K562 (cell line): ENCODE measurements at regions not wholly inside any gene's neighbourhood (a gene's known extent, or its start where the extent isn't known, plus 50 kb on each side); places are given as distances from the start of the nearest gene placed in this dataset.

Source experiments
- ATAC-seq: fragments of 200-7000 bp; cut with Tn5 transposase; 3 replicates; pipeline ENCODE4 v1.9.1; 2020; ENCODE audit warnings: moderate library complexity
- BruUV-seq: library from RNA; stranded (reverse); fragments of 400-500 nt; replicated peaks from 2 replicates; lab custom pipeline; 2021; lab: Mats Ljungman, UMichigan
- CTCF ChIA-PET: fragments of 300-600 bp; formaldehyde crosslinking; extraction: SDS; loops from one replicate; lab custom pipeline; 2021; ENCODE audit warnings: low intra/inter-chr PET ratio; lab: Yijun Ruan, JAX
- POLR2A ChIA-PET: fragments of 300-600, 350-650 bp; sonication (Branson Sonifier 250); formaldehyde crosslinking; extraction: SDS; loops from one replicate; lab custom pipeline; 2021; ENCODE audit warnings: antibody characterized with exemption, inconsistent platforms; lab: Yijun Ruan, JAX
- DNase-seq, 4 experiments: peaks; one replicate each; pipeline versions ENCODE4 v3.0.0 to v3.0.0-alpha.2; 2011 to 2018; ENCODE audit warnings: low spot score in 3 of 4, mixed read lengths in 3 of 4; ENCODE audit errors: extremely low read depth in 1 of 4
- FAIRE-seq: peaks from 2 replicates; lab custom pipeline; 2011; peaks lifted over from hg19 to GRCh38; lab: Jason Lieb, UNC
- H2AFZ ChIP-seq: 2 replicates; pipeline ENCODE4 v1.6.0; 2011; ENCODE audit warnings: low read depth, low read length, control low read depth, inconsistent platforms
- H3K27ac ChIP-seq: fragments of 200-600 bp; 3 replicates; pipeline ENCODE4 v1.8.0; 2011; ENCODE audit warnings: low read depth, mild to moderate bottlenecking, control low read depth, inconsistent platforms, low read length, moderate library complexity, mixed read lengths; ENCODE audit errors: extremely low read depth
- H3K27me3 ChIP-seq, 2 experiments: fragments of 300-600 bp in 1 of 2; 2 replicates in 1 of 2; 3 replicates in 1 of 2; pipeline versions ENCODE4 v1.6.0 to v1.8.0; 2011; ENCODE audit warnings: inconsistent platforms in 2 of 2, low read length in 2 of 2, mild to moderate bottlenecking in 1 of 2, mixed read lengths in 1 of 2, moderate library complexity in 1 of 2; ENCODE audit not compliant: control insufficient read depth in 2 of 2, insufficient read depth in 2 of 2
- H3K36me3 ChIP-seq: fragments of 300-600 bp; 3 replicates; pipeline ENCODE4 v1.8.0; 2011; ENCODE audit warnings: mild to moderate bottlenecking, low read length, inconsistent platforms; ENCODE audit not compliant: control insufficient read depth, insufficient read depth
- H3K4me1 ChIP-seq, 2 experiments: fragments of 200-600 bp in 1 of 2; replicated peaks in 1 of 2; 2 replicates in 1 of 2; 3 replicates in 1 of 2; pipeline versions ENCODE4 v1.5.1 to v1.8.0; 2011; ENCODE audit warnings: inconsistent platforms in 2 of 2, low read length in 2 of 2, mild to moderate bottlenecking in 1 of 2, mixed read lengths in 1 of 2, moderate library complexity in 1 of 2; ENCODE audit not compliant: control insufficient read depth in 2 of 2, insufficient read depth in 2 of 2
- H3K4me2 ChIP-seq: 2 replicates; pipeline ENCODE4 v1.6.1; 2011; ENCODE audit warnings: low read length, control low read depth, inconsistent platforms, mixed read lengths; ENCODE audit not compliant: insufficient read depth
- H3K4me3 ChIP-seq: fragments of 200-600 bp; sonication (generic), shearing (Covaris generic); 2 replicates; pipeline ENCODE4 v1.5.1; 2016; ENCODE audit warnings: control low read depth, inconsistent platforms
- H3K79me2 ChIP-seq: fragments of 200-600 bp; 3 replicates; pipeline ENCODE4 v1.8.0; 2011; ENCODE audit warnings: low read length, inconsistent platforms; ENCODE audit not compliant: control insufficient read depth, insufficient read depth
- H3K9ac ChIP-seq, 2 experiments: 2 replicates each; pipeline versions ENCODE4 v1.6.0 to v1.6.1; 2011; ENCODE audit warnings: low read depth in 2 of 2, low read length in 2 of 2, control low read depth in 1 of 2, inconsistent platforms in 1 of 2, mild to moderate bottlenecking in 1 of 2, mixed read lengths in 1 of 2; ENCODE audit not compliant: insufficient read depth in 1 of 2
- H3K9me1 ChIP-seq: one replicate; pipeline ENCODE4 v1.6.0; 2011; ENCODE audit warnings: inconsistent platforms, mild to moderate bottlenecking, low read length, moderate library complexity; ENCODE audit not compliant: control insufficient read depth, insufficient read depth
- H3K9me3 ChIP-seq: replicated peaks from 2 replicates; pipeline ENCODE4 v1.5.1; 2011; ENCODE audit warnings: low read depth, low read length, inconsistent platforms; ENCODE audit not compliant: control insufficient read depth, insufficient read depth
- H4K20me1 ChIP-seq: replicated peaks from 2 replicates; pipeline ENCODE4 v1.6.1; 2011; ENCODE audit warnings: low read length, inconsistent platforms, mixed read lengths; ENCODE audit not compliant: control insufficient read depth, insufficient read depth
- ATF1 ChIP-seq, 2 experiments: fragments of 450-650 bp in 1 of 2; IDR thresholded peaks; 2 replicates each; pipeline ENCODE4 v1.6.1; 2016; ENCODE audit warnings: missing compliant biosample characterization in 1 of 2, missing genetic modification characterization in 1 of 2
- BRD9 ChIP-seq: fragments of 450-650 bp; IDR thresholded peaks from 2 replicates; pipeline ENCODE4 v1.6.1; 2018; ENCODE audit warnings: low read depth; ENCODE audit not compliant: partially characterized antibody
- E2F3 ChIP-seq: fragments of 250-450 bp; sonication (Bioruptor Pico); IDR thresholded peaks from 2 replicates; pipeline ENCODE4 v1.4.0; 2020; ENCODE audit warnings: mild to moderate bottlenecking
- IRF2 ChIP-seq: sonication (generic); formaldehyde crosslinking; IDR thresholded peaks from 2 replicates; pipeline ENCODE4 v1.8.1; 2022; ENCODE audit warnings: mild to moderate bottlenecking, missing genetic modification reagents
- LEF1 ChIP-seq: fragments of 450-650 bp; IDR thresholded peaks from 2 replicates; pipeline ENCODE4 v1.6.1; 2016; ENCODE audit warnings: mild to moderate bottlenecking
- MTA3 ChIP-seq: fragments of 450-650 bp; formaldehyde crosslinking; IDR thresholded peaks from 2 replicates; pipeline ENCODE4 v1.6.1; 2017; ENCODE audit warnings: mild to moderate bottlenecking, borderline replicate concordance
- NCOR1 ChIP-seq: fragments of 450-650 bp; IDR thresholded peaks from 2 replicates; pipeline ENCODE4 v1.6.1; 2016; ENCODE audit warnings: mild to moderate bottlenecking, moderate library complexity
- NR2C2 ChIP-seq, 2 experiments: fragments of 200-800 bp in 1 of 2; sonication (Bioruptor generic) in 1 of 2; sonication (generic) in 1 of 2; formaldehyde crosslinking in 1 of 2; IDR thresholded peaks; 2 replicates each; pipeline versions ENCODE4 v1.6.1 to v1.8.0; 2016 to 2022; ENCODE audit warnings: mild to moderate bottlenecking in 1 of 2, missing compliant biosample characterization in 1 of 2, missing genetic modification characterization in 1 of 2, missing genetic modification reagents in 1 of 2
- NR4A1 ChIP-seq, 2 experiments: fragments of 250-450 bp in 1 of 2; fragments of 450-650 bp in 1 of 2; sonication (Bioruptor Pico) in 1 of 2; IDR thresholded peaks; 2 replicates each; pipeline versions ENCODE4 v1.4.0 to v1.6.1; 2016 to 2020; ENCODE audit warnings: mild to moderate bottlenecking in 2 of 2, missing compliant biosample characterization in 1 of 2, missing genetic modification characterization in 1 of 2, moderate library complexity in 1 of 2
- PYGO2 ChIP-seq: fragments of 450-650 bp; IDR thresholded peaks from 2 replicates; pipeline ENCODE4 v1.6.1; 2016; ENCODE audit warnings: mild to moderate bottlenecking, missing genetic modification characterization, moderate library complexity, missing compliant biosample characterization
- RAD51 ChIP-seq: fragments of 450-650 bp; IDR thresholded peaks from 2 replicates; pipeline ENCODE4 v1.7.1; 2016; ENCODE audit warnings: low read depth, mild to moderate bottlenecking, borderline replicate concordance
- RB1 ChIP-seq: fragments of 450-650 bp; IDR thresholded peaks from 2 replicates; pipeline ENCODE4 v1.6.1; 2017; ENCODE audit warnings: low read depth, mild to moderate bottlenecking
- ZNF24 ChIP-seq: fragments of 450-650 bp; IDR thresholded peaks from 2 replicates; pipeline ENCODE4 v1.6.1; 2016
- ZNF384 ChIP-seq: IDR thresholded peaks from 2 replicates; pipeline ENCODE4 v1.6.1; 2012; ENCODE audit warnings: low read depth, low read length, improper control_type of control experiment
- ZNF79 ChIP-seq: fragments of 250-450 bp; sonication (Bioruptor Pico); IDR thresholded peaks from 2 replicates; pipeline ENCODE4 v1.4.0; 2020; ENCODE audit warnings: low read depth, mild to moderate bottlenecking, moderate library complexity
- WGBS: fragments of 100-300 bp; shearing (Covaris generic); methylation state at CpG from one replicate; pipeline ENCODE4 v1.1.6; 2016; ENCODE audit warnings: low coverage, mixed read lengths; ENCODE audit not compliant: insufficient coverage; ENCODE audit errors: missing lambda C conversion rate; 5-methylcytosine and 5-hydroxymethylcytosine counted together
- in situ Hi-C: fragments of 300-500 bp; cut with MboI; formaldehyde crosslinking; loops from 4 replicates; pipeline ENCODE4 v1.15.0; 2018; ENCODE audit warnings: inconsistent platforms, mixed read lengths
- intact Hi-C: fragments of 100-400 bp; cut with micrococcal nuclease; formaldehyde crosslinking; loops from 2 replicates; pipeline ENCODE4 v1.14.2; 2022
- TF ChIP-seq, protein P1 (sequence below): fragments of 450-650 bp; IDR thresholded peaks from 2 replicates; pipeline ENCODE4 v1.6.1; 2016
- TF ChIP-seq, protein P2 (sequence below), 3 experiments: fragments of 200-800 bp in 1 of 3; fragments of 250-450 bp in 1 of 3; fragments of 450-650 bp in 1 of 3; sonication (Bioruptor Pico) in 1 of 3; sonication (Bioruptor generic) in 1 of 3; formaldehyde crosslinking in 1 of 3; IDR thresholded peaks; 2 replicates each; pipeline versions ENCODE4 v1.6.1 to v1.8.0; 2016 to 2022; ENCODE audit warnings: mild to moderate bottlenecking in 2 of 3, missing genetic modification characterization in 2 of 3, missing compliant biosample characterization in 1 of 3, moderate library complexity in 1 of 3

DNA sequence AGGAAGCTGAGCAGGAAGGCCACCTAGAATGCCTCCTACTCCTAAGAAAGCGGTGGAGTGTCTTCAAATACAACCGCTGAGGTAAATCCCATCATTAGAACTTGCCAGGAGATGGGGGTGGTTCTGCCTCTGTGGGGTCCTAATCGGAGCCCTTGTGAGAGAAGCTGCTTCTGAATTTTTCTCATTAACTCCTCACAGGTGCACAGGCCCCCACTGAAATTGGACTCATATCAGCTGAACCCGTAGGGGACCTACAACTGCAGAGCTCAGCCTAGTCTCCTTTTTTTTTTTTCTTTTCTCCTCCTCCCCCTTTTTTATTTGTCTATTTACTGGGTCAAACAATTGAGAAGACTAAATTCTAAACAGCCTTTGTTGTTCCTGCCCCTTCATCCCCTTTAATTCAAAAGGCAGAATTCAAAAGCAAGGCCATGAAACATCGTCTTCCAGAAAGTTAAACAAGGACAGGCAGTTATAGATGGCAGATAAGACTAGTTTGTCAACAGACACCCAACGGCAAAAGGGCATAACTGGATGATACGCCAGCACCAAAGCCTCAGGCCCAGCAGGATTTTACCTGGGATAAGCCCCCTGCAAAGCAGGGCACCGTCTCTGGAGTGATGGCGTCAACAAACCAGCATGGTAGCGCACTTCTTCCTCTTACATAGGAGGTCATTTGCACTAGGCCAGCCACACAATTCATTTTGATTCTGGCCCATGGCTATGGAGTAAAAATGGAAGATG, 213.7 kb upstream of the HES1 start:
- Histone ChIP-seq H2AFZ (peak overlapping the region; percentile 84), H3K4me3 (no peak overlapping the region), H3K4me2 (peak overlapping the region; percentile 13; the same call in 1 of the 2 replicates), H3K4me1 (peaks cover 11 to 37% of the 10 kb centered on the region in 2 experiments; a peak in 4 of 5 replicates), H3K27ac (peak overlapping the region; percentile 51), H3K9ac (peak overlapping the region in 1 of 2 experiments; percentile 17; a peak in 1 of 4 replicates), H3K9me1 (no peaks in the 10 kb centered on the region), H4K20me1 (no peaks in the 10 kb centered on the region), H3K27me3 (no peaks in the 10 kb centered on the region), H3K9me3 (no peaks in the 10 kb centered on the region), H3K36me3 (no peaks in the 10 kb centered on the region), H3K79me2 (no peaks in the 10 kb centered on the region)
- ChIA-PET CTCF (no interaction called here), POLR2A (interaction anchor here (0.7 to 2.3 kb wide), 8 partner anchors 11 to 538 kb away, joined by 3 to 6 read pairs (median 3); partner anchors contain the start of gene HES1)
- BruUV-seq, result no TSS peak
- peak; percentile 64 for ATAC-seq
- FAIRE-seq, result no peak
- in situ Hi-C loops, result no loop called here
- no peak for DNase-seq
- intact Hi-C loops, result no loop called here
- 43% methylated on average over 10 of the region's 10 CpGs for WGBS
- TF ChIP-seq ZNF24, result 0 out of 2 replicates have a peak, but pooled peaks have one; percentile 20
- TF ChIP-seq, protein P1, sequence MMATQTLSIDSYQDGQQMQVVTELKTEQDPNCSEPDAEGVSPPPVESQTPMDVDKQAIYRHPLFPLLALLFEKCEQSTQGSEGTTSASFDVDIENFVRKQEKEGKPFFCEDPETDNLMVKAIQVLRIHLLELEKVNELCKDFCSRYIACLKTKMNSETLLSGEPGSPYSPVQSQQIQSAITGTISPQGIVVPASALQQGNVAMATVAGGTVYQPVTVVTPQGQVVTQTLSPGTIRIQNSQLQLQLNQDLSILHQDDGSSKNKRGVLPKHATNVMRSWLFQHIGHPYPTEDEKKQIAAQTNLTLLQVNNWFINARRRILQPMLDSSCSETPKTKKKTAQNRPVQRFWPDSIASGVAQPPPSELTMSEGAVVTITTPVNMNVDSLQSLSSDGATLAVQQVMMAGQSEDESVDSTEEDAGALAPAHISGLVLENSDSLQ, result 0 out of 2 replicates have a peak, but pooled peaks have one; percentile 36
- TF ChIP-seq, protein P2, sequence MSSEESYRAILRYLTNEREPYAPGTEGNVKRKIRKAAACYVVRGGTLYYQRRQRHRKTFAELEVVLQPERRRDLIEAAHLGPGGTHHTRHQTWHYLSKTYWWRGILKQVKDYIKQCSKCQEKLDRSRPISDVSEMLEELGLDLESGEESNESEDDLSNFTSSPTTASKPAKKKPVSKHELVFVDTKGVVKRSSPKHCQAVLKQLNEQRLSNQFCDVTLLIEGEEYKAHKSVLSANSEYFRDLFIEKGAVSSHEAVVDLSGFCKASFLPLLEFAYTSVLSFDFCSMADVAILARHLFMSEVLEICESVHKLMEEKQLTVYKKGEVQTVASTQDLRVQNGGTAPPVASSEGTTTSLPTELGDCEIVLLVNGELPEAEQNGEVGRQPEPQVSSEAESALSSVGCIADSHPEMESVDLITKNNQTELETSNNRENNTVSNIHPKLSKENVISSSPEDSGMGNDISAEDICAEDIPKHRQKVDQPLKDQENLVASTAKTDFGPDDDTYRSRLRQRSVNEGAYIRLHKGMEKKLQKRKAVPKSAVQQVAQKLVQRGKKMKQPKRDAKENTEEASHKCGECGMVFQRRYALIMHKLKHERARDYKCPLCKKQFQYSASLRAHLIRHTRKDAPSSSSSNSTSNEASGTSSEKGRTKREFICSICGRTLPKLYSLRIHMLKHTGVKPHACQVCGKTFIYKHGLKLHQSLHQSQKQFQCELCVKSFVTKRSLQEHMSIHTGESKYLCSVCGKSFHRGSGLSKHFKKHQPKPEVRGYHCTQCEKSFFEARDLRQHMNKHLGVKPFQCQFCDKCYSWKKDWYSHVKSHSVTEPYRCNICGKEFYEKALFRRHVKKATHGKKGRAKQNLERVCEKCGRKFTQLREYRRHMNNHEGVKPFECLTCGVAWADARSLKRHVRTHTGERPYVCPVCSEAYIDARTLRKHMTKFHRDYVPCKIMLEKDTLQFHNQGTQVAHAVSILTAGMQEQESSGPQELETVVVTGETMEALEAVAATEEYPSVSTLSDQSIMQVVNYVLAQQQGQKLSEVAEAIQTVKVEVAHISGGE (CRISPR knock-in tag; IDR thresholded peaks at IDR 0.05), result no peak
- peak; percentile 57 for TF ChIP-seq BRD9
- TF ChIP-seq IRF2 (CRISPR knock-in tag), result no peak
- no peak for TF ChIP-seq RB1
- peak; percentile 36; the same call in 1 of the 2 replicates for TF ChIP-seq NCOR1
- peak; percentile 86 for TF ChIP-seq E2F3 (CRISPR knock-in tag)
- TF ChIP-seq ATF1 (CRISPR knock-in tag; IDR thresholded peaks at IDR 0.05), result no peak
- peak; percentile 42; the same call in 1 of the 2 replicates for TF ChIP-seq ATF1 (tag; IDR thresholded peaks at IDR 0.05)
- no peak for TF ChIP-seq NR2C2 (CRISPR knock-in tag; IDR thresholded peaks at IDR 0.05)
- peak; percentile 50; the same call in 1 of the 2 replicates for TF ChIP-seq NR2C2 (tag; IDR thresholded peaks at IDR 0.05)
- TF ChIP-seq MTA3, result 0 out of 2 replicates have a peak, but pooled peaks have one; percentile 34
- TF ChIP-seq LEF1, result 0 out of 2 replicates have a peak, but pooled peaks have one; percentile 58
- TF ChIP-seq NR4A1 (CRISPR knock-in tag; IDR thresholded peaks at IDR 0.05), result no peak
- TF ChIP-seq NR4A1 (tag; IDR thresholded peaks at IDR 0.05), result peak; percentile 75
- TF ChIP-seq RAD51, result no peak
- 0 out of 2 replicates have a peak, but pooled peaks have one; percentile 11 for TF ChIP-seq ZNF79
- TF ChIP-seq PYGO2 (tag), result peak; percentile 75; the same call in 1 of the 2 replicates
- TF ChIP-seq ZNF384, result peak; percentile 18; the same call in 1 of the 2 replicates
